Stromal cell of bone marrow (primary cell): ENCODE measurements at regions not wholly inside any gene's neighbourhood (a gene's known extent, or its start where the extent isn't known, plus 50 kb on each side); places are given as distances from the start of the nearest gene placed in this dataset.

Experiments used
- DNase-seq: peaks from one replicate; pipeline ENCODE4 v3.0.0-alpha.2; 2012; ENCODE audit warnings: low read depth

DNA sequence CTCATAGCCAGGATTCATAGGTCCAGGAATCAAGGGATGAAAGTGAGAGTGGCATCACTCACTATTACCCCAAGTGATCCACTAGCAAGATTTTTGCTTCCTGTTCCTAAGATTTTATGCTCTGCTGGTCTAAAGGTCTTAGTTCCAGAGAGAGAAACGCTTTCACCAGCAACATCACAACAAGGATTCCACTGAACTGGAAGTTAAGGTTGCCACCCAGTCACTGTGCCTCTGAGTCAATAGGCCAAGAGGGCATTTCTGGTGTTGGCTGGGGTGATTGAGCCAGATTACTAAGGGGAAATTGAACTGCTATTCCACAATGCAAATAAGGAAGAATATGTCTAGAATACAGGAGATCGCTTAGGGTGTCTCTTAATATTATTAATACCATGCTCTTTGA lies 142.5 kb upstream of the ARID2 start:
- no peak for DNase-seq

DNA sequence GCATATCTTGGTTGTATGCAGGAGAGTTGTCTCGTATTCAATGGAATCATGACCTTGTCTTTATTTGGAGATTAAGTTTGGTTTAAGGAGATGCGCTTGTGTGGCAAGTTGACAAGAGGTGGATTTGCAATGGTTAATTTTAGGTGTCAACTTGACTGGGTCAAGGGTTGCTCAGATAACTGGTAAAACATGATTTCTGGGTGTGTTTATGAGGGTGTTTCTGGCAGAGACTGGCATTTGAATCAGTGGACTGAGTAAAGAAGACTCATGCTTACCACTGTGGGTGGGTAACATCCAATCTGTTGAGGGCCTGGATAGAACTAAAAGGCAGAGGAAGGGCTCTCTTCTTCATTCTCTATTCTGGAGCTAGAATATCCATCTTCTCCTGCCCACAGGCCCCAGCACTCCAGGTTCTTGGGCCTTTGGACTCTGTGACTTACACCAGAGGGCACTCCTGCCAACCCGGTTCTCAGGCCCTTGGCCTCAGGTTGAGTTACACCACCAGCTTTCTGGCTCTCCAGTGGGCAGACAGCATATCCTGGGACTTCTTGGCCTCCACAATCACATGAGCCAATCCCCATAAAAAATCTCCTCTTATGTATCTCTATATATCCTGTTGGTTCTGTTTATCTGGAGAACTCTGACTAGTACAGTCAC lies 141.5 kb upstream of the ARID2 start:
- DNase-seq, result no peak

DNA sequence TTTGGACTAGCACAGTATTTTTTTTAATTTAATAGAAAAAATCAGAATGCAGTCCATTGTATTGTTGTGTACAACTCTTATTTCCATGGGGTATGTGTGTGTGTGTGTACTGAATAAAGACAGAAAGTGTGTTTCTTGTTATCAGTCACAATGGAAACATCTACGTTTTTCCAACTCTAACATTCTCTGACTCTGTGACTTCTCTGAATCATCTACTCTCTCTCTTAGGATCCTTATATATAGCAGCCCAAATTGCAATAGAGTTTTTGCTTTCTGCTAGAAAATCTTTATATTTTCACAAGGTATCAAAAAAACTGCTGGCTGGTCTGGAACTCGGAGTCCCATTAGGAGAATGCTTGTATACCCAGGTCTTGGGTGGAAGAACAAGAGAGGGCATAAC lies 138.9 kb upstream of the ARID2 start:
- no peak for DNase-seq

DNA sequence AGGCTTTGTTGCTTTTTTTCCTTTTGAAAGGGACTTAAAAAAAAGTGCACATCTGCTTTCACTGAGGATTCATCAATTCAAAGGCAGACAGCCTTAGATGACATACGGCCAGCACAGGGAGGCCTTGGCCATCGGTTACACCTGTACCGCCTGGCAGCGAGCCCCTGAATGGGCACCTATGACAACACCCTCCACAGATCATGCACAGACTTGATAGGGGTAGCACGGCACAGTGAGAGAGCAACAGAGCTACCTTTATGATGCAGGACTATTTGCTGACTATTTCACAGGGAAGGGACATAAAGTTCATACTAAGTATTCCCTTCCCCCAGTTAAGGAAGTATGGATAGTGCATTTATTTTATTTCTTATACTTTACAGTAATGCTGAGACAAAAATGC lies 137.9 kb upstream of the ARID2 start:
- DNase-seq, result no peak

DNA sequence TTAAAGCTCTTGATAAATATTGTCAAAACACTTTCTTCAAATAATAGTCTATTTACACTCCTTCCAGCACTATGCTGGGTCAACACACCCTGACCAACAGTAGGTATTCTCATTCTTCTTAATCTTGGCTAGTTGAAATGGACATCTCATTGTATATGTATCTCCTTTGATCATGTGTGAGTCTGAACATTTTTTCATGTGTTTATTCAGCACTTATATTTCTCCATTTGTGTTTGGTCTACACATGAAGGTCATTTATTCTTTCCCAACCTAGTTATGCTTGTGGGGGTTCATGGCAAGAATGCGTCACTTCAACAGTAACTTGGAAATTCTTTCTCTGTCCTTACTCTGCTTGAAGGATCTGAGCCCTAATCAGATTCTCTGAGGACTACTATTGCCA lies 133.1 kb upstream of the ARID2 start:
- no peak for DNase-seq

DNA sequence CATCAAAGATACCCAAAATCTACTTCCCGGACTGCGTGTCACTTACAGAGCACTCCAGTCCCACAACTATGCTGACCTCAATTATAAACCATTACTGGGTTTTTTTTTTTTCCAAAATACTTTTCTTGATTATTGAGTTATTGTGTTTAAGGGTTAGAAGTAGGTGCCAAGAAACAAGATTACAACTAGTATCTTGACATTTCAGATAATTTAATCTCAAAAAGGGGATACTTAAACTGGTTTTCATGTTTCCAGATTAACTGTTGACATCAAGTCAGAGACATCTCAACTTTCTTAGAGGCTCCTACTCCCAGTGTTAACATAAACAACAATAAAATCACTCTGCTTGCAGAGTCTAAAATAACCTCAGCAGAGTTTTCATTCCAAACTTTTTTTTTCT lies 131.2 kb upstream of the ARID2 start:
- no peak for DNase-seq

DNA sequence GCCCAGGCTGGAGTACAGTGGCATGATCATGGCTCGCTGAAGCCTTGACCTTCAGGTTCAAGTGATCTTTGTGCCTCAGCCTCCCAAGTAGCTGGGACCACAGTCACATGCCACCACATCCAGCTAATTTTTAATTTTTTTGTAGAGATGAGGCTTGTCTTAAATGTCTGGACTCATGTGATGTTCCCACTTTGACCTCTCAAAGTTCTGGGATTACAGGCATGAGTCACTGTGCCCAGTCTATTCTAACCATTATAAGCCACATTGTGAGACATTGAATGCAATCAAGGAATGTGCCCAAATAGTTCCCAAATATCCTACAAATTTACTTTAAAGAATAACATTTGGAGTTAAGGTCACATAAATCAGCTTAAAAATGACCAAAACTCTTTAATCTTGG lies 130.7 kb upstream of the ARID2 start:
- no peak for DNase-seq

DNA sequence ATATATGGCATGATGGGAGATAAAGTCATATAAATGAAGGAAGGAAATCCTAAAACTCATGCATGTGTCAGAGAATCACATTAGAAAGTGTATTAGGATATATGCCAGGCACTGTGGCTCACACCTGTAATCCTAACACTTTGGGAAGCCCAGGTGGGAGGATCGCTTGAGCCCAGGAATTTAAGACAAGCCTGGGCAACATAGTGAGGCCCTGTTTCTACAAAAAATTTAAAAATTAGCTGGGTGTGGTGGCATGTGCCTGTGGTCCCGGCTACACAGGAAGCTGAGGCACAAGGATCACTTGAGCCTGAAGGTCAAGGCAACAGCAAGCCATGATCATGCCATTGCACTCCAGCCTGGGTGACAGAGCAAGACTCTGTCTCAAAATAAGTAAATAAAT lies 130.3 kb upstream of the ARID2 start:
- DNase-seq, result no peak

DNA sequence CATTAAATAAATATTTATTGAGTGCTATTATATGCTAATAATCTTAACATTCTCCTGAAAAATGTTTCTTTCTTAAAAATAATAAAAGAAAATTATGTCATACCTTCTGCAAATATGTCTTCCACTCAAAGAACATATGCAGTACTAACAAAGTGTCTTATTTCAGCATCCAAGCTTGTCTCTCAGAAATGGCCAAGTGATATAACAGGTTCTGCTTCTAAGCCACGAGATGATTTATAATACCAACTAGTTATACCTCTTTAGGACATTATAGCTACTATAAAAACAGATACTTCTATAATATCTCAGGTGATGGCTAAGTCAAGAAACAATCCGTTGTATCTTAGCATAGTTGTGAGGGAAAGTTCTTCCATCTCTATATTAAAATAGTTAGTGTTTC lies 128.1 kb upstream of the ARID2 start:
- no peak for DNase-seq

DNA sequence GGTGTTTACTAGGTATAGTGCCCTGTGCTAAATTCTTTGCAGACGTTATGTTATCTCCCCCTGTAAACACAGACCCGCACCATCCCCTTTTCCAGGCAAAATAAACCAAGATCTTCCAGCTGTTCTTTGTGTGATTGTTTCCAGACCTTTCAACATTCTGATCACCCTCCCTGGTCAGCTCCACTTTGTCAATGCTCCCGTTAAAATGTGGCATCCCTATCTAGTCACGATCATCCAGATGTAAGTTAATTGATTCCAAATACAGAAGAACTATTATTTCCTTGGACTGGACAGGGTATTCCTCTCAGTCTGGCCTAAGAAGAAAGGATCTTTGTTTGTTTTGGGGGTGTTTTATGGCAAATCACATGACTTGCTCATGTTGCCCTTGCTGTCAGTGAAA lies 127.6 kb upstream of the ARID2 start:
- no peak for DNase-seq

DNA sequence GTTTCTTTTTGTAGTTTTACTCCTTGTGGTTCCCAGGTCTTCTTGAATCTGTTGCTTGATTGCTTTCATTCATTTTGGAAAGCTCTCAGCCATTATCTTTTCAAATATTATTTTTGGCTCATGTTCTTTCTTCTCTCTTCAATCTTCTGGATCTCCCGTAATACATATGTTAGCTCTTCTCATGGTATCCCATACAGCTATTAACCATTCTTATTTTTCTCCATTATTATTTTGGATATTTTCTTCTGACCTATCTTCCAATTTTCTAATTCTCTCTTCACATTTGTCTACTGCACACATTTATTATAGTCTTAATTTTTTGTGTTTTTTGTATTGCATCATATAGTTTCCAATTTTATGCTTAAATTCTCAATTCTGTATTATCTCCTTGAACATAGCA lies 123.9 kb upstream of the ARID2 start:
- DNase-seq, result no peak

DNA sequence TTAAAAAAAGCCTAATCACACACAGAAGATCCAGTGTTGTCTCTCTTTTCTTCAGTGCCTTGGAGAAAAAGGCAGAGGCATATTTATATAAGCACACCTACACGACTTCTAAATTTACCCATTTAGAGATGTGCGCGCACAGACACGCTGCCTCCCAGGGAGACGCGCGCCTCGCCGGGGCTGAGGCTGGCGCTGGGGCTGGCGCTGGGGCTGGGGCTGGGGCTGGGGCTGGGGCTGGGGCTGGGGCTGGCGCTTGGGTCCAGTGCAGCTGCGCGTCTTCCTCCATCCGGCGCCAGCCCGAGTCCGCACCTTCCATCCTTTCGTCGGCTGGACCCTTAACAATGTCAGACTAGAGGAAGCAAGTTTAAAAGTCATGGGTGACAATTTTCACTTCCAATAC lies 118.4 kb upstream of the ARID2 start:
- DNase-seq, result no peak

DNA sequence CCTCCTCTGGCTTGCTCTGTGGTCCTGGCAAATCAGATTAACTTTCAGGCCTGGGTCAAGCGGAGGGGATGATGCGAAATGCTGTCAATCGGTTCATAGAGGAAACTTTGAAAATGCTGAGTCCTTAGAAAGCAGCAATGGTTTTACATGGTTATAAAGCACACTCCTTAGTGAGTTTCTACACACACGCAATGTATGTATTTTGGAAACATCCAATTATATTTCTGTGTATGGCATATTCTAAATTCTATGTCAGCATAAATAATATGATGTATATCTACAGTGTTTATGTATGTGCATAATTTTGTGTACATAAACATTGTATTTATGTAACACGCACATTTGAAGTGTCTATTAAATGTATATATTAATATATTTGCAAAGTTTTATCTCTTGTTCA lies 118.0 kb upstream of the ARID2 start:
- DNase-seq, result no peak

DNA sequence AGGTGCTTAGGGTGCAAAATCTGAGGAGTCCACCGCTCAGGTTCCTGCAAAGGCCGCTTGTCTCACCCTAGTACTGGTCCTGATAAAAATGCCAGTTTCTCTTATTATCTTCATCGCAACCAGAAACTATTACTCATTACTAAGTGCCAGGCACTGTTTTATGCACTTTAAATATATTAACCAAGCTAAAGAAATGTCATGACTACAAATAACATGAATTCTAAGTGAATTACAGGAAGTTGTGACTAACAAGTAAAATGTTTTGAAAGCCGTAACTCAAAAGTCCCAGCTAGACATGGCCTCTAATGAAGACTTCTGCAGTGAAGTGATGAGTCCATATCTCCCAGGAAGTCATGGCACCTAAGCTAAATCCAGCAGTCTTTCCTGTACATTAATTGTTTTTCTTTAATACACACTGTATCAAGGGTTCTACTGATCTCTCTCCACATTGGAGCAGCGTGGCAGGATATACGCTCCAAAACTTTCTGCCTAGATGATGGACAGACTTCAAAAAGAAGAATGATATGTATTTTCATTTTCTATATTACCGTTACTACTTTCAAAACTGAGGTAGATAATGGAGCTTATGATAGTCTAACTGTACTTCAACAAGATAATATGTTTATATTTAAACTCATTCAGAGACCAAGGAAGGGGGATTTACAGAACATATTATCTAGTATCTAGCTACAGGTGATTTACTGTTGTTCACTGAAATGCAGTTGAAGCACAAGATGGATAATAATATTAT lies 117.3 kb upstream of the ARID2 start:
- DNase-seq, result peak; percentile 20

DNA sequence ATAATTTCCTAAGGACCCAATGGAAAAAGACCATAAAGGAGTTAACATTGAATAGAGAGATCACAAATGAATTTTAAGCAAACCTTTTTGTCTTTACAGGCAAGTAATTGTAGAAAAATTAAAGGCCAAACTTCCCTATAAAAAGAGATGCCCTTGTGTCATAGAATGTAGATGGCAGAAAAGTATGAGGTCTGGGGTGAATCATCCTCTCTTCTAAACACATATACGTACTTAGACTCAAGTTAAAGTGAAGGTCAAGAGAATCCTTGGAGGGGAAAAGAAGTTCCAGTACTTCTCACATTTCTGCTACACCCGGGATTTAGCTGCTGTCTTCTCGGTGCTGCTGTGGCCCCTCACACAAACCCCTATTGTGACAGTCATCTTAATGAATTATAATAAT lies 116.2 kb upstream of the ARID2 start:
- DNase-seq, result no peak

DNA sequence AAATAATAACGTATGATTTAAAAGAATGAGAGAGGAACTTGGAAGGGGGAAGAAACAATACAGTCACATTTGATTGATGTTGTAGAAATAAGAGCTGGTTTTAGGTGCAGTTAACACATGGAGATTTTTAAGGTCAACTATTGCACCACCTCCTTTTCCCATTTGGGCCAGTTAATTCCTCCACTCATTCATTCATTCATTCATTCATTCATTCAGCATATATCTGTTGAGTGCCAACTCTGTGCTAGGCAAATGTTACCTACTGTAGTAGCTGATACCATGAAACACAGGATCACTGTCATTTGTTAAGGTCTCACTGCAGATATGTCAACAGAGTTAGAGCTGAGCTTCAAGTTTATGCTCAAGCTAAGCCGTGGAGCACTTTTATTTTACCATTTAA lies 115.7 kb upstream of the ARID2 start:
- DNase-seq, result no peak

DNA sequence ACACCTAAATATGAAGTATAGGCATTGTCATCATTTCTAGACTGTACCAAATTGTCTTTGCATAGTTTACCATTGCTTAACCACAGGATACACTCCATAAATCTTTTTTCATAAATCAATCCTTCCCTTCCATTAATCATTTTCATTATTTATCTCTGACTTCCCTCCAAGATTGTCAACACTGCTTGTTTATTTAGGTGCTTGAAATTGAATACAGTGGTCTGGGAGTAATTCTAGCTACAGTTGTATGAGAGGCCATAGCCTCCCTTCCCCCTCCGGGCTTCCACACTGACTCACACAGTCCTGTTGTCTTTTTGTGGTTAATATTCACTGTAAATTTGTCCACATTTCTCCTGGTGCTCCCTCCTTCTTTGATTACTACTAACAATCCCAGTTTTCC lies 114.2 kb upstream of the ARID2 start:
- peak; percentile 41 for DNase-seq

DNA sequence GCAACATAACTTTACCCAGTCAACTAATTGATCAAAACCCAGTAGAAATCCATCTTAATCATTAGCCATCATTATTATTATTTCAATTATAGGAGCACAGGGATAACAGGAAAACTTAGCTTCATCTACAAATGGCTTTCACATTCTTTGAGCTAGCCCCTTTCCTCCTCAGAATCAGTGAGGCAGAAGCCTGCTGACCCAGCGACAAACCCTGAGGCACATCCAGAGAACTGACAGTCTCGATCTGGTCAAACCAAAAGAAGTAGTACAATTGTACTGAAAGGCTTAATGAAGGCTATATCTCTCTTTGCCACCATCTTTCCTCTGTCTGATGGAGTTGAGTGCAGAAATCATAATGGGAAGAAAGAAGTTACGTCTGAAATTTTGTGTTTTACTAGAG lies 109.8 kb upstream of the ARID2 start:
- DNase-seq, result no peak

DNA sequence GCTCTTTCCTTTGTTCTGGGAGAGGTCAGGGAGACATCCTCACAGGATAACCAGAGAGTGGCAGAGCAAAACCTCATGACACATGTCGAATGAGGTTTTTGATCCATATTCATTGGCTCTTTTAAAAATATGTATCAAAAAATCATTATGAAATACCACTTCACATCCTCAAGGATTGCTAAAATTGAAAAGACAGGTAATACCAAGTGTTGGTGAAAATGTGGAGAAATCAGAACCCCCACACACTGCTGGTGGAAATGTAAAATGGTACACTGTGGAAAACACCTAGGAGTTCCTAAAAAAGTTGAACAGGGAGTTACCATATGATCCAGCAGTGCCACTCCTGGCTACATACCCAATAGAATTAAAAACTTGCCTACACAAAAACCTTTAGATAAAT lies 107.8 kb upstream of the ARID2 start:
- no peak for DNase-seq

DNA sequence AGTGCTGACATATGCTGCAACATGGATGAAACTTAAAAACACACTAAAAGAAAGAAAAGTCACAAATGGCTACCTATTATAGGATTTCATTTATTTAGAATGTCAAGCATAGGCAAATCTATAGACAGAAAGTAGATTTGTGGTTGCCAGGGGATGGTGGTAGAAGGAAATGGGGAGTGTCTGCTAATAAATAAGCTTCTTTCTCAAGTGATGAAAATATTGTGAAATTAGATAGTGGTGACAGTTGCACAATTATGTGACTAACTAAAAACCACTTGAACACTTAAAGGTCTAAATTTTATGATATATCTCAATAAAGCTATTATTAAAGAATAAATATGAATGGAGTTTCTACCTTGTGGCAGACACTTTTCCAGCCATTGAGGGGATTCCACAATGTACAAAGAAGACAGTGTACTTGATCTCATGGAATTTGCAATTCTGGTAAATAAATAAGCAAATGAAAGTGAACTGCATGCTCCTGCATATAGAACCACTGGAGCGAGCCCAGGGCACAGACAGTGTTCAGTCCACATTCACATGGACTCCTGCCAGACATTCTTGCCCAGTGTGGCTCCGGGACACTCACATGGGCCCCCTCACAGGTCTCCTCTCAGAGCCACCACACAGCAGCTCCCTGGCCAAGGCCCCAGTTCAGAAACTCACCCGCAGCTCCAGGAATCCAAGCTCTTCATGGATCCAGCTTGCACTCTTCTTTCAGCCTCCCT lies 107.1 kb upstream of the ARID2 start:
- DNase-seq, result no peak

DNA sequence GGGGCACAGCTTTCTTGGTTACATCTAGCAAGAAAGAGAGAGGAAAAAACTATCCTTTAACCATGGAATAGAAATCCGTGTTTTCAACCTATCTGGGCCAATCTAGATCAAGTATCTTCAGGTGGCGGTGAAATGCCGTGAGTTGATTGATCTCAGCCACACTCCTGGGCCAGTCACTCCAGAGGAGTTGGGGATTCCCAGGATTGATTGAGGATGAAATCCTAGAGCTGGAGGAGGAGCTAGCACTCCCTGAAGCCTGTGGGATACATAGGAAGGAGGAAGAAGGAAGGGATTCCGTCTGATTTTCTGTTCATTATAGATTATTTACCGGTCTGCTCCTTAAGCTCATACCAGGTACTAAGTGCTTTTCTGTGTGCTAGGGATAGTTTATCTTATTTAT lies 106.3 kb upstream of the ARID2 start:
- DNase-seq, result no peak

DNA sequence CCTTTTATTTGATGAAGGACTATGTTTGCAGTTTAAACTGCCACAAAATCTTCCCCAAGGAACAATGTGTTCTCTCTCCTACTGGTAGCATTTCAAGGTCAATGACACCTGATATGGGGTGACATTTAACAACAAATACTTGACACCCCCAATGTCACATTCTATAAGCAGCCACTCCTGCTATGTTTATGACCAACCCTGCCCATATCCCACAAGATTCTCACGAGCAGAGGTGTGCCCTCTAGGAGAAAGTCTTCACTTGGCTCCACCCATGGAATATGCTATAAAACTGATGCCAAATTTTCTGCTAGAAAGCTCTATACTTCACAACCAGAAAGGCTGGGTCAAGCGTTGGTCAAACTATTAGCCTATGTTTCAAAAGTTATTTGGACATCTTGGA lies 105.6 kb upstream of the ARID2 start:
- no peak for DNase-seq

DNA sequence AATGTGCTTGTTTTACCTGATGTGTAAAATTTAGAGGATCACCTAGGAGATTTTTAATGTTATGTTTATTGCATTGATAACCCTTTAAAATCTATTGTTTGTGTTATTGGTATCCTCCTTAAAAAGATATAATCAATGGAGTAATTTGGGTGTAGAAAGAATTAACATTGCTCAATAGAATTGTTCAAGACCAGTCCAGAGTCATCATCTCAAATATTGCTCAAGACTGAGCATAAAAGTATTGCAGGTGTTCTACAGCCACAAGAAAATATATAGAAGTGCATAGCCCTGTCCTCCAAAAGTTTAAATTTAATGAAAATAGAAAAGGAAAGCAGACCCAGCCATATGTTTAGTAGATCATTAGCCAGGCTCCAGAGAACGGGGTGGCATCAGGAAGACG lies 102.5 kb upstream of the ARID2 start:
- DNase-seq, result no peak
